Esophagus muscularis mucosa (tissue), 4 donors: ENCODE measurements at regions not wholly inside any gene's neighbourhood (a gene's known extent, or its start where the extent isn't known, plus 50 kb on each side); places are given as distances from the start of the nearest gene placed in this dataset.
"Not testable (repeated sequence)": the region's sequence is repeated elsewhere in the genome, so short reads cannot be mapped to it uniquely, and the experiment has no call there.

Experiments
- DNase-seq: peaks from one replicate; pipeline ENCODE4 v3.0.0-alpha.2; 2017; ENCODE audit errors: extremely low spot score
- H3K27ac ChIP-seq, 4 donors: fragments of 200-600 bp; sonication (generic); replicated peaks in 1 of 4; 1 replicate in 3 of 4; 2 replicates in 1 of 4; pipeline ENCODE4 v1.5.1; 2016 to 2019; ENCODE audit warnings: mild to moderate bottlenecking in 1 of 4
- H3K27me3 ChIP-seq, 4 donors: fragments of 200-600 bp; sonication (generic); one replicate each; pipeline versions ENCODE4 v1.5.1 to v1.6.0; 2016 to 2019
- H3K36me3 ChIP-seq, 4 donors: fragments of 200-600 bp; sonication (generic); one replicate each; pipeline ENCODE4 v1.5.1; 2016 to 2019
- H3K4me1 ChIP-seq, 4 donors: fragments of 200-600 bp; sonication (generic); one replicate each; pipeline ENCODE4 v1.5.1; 2016 to 2019
- H3K4me3 ChIP-seq, 4 donors: fragments of 200-600 bp; sonication (generic); 1 replicate in 2 of 4; 2 replicates in 2 of 4; pipeline ENCODE4 v1.5.1; 2016 to 2019; ENCODE audit warnings: mild to moderate bottlenecking in 4 of 4, moderate library complexity in 1 of 4
- H3K9me3 ChIP-seq, 4 donors: fragments of 200-600 bp; sonication (generic); 1 replicate in 3 of 4; 2 replicates in 1 of 4; pipeline ENCODE4 v1.5.1; 2016 to 2019
- CTCF ChIP-seq, 3 experiments: fragments of 200-600 bp in 2 of 3; fragments of 450-650 bp in 1 of 3; sonication (generic) in 2 of 3; IDR thresholded peaks; one replicate each; pipeline ENCODE4 v1.5.1; 2017 to 2019; ENCODE audit warnings: antibody characterized with exemption in 3 of 3, mild to moderate bottlenecking in 2 of 3, moderate library complexity in 1 of 3
- EP300 ChIP-seq: sonication (generic); formaldehyde crosslinking; IDR thresholded peaks from one replicate; pipeline ENCODE4 v1.6.1; 2017; ENCODE audit warnings: antibody characterized with exemption
- POLR2A ChIP-seq: fragments of 450-650 bp; IDR thresholded peaks from one replicate; pipeline ENCODE4 v1.6.1; 2017; ENCODE audit warnings: antibody characterized with exemption, moderate library complexity, mild to moderate bottlenecking, low read depth
- POLR2AphosphoS5 ChIP-seq, 2 donors: sonication (generic); formaldehyde crosslinking; IDR thresholded peaks; one replicate each; pipeline ENCODE4 v1.6.1; 2017; ENCODE audit warnings: antibody characterized with exemption in 2 of 2
- WGBS: methylation state at CpG from one replicate; pipeline ENCODE4 v1.1.5; 2018; 5-methylcytosine and 5-hydroxymethylcytosine counted together
- intact Hi-C: fragments of 100-400 bp; cut with DNase I; formaldehyde crosslinking; loops from one replicate; pipeline ENCODE4 v1.15.1; 2023

GRCh38 chr12:28034271-28034670 lies 61.7 kb upstream of the PTHLH start:
- DNase-seq: no peak
- Histone ChIP-seq H3K9me3 (no peaks in the 10 kb centered on the region), H3K4me1 (no peaks in the 10 kb centered on the region), H3K36me3 (no peaks in the 10 kb centered on the region), H3K27ac (no peak overlapping the region), H3K27me3 (no peaks in the 10 kb centered on the region), H3K4me3 (no peak overlapping the region)
- 100% methylated on average over 1 of the region's 1 CpG for WGBS
- intact Hi-C loops: no loop called here
- TF ChIP-seq POLR2AphosphoS5 (IDR thresholded peaks at IDR 0.05) (no peak), POLR2A (no peak), CTCF (IDR thresholded peaks at IDR 0.05) (no peak), EP300 (no peak)

- no peak for DNase-seq
- Histone ChIP-seq H3K4me3 (no peak overlapping the region), H3K27me3 (no peaks in the 10 kb centered on the region), H3K36me3 (no peaks in the 10 kb centered on the region), H3K4me1 (no peaks in the 10 kb centered on the region), H3K27ac (no peak overlapping the region), H3K9me3 (no peaks in the 10 kb centered on the region)
- TF ChIP-seq POLR2A (no peak), EP300 (no peak), CTCF (IDR thresholded peaks at IDR 0.05) (no peak), POLR2AphosphoS5 (IDR thresholded peaks at IDR 0.05) (no peak)
- intact Hi-C loops: no loop called here
- 17% methylated on average over 1 of the region's 1 CpG for WGBS
Measured at GRCh38 chr12:28035500-28035899, 63.0 kb upstream of the PTHLH start.

- H3K4me3 ChIP-seq: no peak overlapping the region
- no peak for DNase-seq
- intact Hi-C loops: no loop called here
- no peaks in the 10 kb centered on the region for H3K9me3 ChIP-seq
- no peak overlapping the region for H3K27ac ChIP-seq
- 98% methylated on average over 3 of the region's 3 CpGs for WGBS
- H3K4me1 ChIP-seq: no peaks in the 10 kb centered on the region
- no peaks in the 10 kb centered on the region for H3K27me3 ChIP-seq
- no peaks in the 10 kb centered on the region for H3K36me3 ChIP-seq
- TF ChIP-seq POLR2AphosphoS5 (IDR thresholded peaks at IDR 0.05): no peak
Measured at GRCh38 chr12:28036940-28037339, 64.4 kb upstream of the PTHLH start.

- no peaks in the 10 kb centered on the region for H3K4me1 ChIP-seq
- TF ChIP-seq POLR2A: no peak
- no peak for TF ChIP-seq POLR2AphosphoS5 (IDR thresholded peaks at IDR 0.05)
- no peak for TF ChIP-seq EP300
- no peaks in the 10 kb centered on the region for H3K9me3 ChIP-seq
- WGBS: 89% methylated on average over 2 of the region's 2 CpGs
- no peak for DNase-seq
- intact Hi-C loops: no loop called here
- H3K27me3 ChIP-seq: no peaks in the 10 kb centered on the region
- no peaks in the 10 kb centered on the region for H3K36me3 ChIP-seq
- H3K27ac ChIP-seq: no peak overlapping the region
- H3K4me3 ChIP-seq: no peak overlapping the region
Measured at GRCh38 chr12:28040246-28040645, 67.7 kb upstream of the PTHLH start.

- H3K4me3 ChIP-seq, H3K27ac ChIP-seq, intact Hi-C loops, H3K9me3 ChIP-seq, H3K27me3 ChIP-seq, H3K4me1 ChIP-seq, DNase-seq, H3K36me3 ChIP-seq: not testable (repeated sequence)
- WGBS: 97% methylated on average over 3 of the region's 3 CpGs
Measured at GRCh38 chr12:28046600-28046999, 74.1 kb upstream of the PTHLH start.

GRCh38 chr12:28050606-28051005 lies 78.1 kb upstream of the PTHLH start:
- DNase-seq: no peak
- TF ChIP-seq POLR2A (no peak), CTCF (IDR thresholded peaks at IDR 0.05) (no peak), EP300 (no peak), POLR2AphosphoS5 (IDR thresholded peaks at IDR 0.05) (no peak)
- Histone ChIP-seq H3K36me3 (no peaks in the 10 kb centered on the region), H3K27me3 (no peaks in the 10 kb centered on the region), H3K9me3 (no peaks in the 10 kb centered on the region), H3K27ac (no peak overlapping the region), H3K4me1 (no peaks in the 10 kb centered on the region), H3K4me3 (no peak overlapping the region)
- intact Hi-C loops: no loop called here
- WGBS: 78% methylated on average over 2 of the region's 2 CpGs
